Caco-2 (cell line): ENCODE measurements at regions not wholly inside any gene's neighbourhood (a gene's known extent, or its start where the extent isn't known, plus 50 kb on each side); places are given as distances from the start of the nearest gene placed in this dataset.
A peak's percentile ranks its signal among the peaks of the same experiment; 100 is the strongest.

Experiments used
- BruUV-seq: library from RNA; stranded (reverse); fragments of 400-500 nt; replicated peaks from 2 replicates; lab custom pipeline; 2021; lab: Mats Ljungman, UMichigan
- CTCF ChIA-PET: fragments of 300-600 bp; sonication (Branson Sonifier 250); formaldehyde crosslinking; loops from one replicate; lab custom pipeline; 2022; ENCODE audit warnings: antibody characterized with exemption; lab: Charles Lee
- POLR2A ChIA-PET: fragments of 300-600 bp; sonication (Branson Sonifier 250); formaldehyde crosslinking; loops from one replicate; lab custom pipeline; 2022; ENCODE audit warnings: antibody characterized with exemption; lab: Charles Lee
- DNase-seq, 2 experiments: peaks; one replicate each; pipeline versions ENCODE4 v3.0.0 to v3.0.0-alpha.2; 2020 to 2022
- H3K27me3 ChIP-seq: replicated peaks from 2 replicates; pipeline ENCODE4 v1.6.0; 2011; ENCODE audit warnings: low read length; ENCODE audit not compliant: control insufficient read depth, insufficient read depth
- H3K36me3 ChIP-seq: 2 replicates; pipeline ENCODE4 v1.5.1; 2011; ENCODE audit warnings: low read length; ENCODE audit not compliant: control insufficient read depth, insufficient read depth
- H3K4me1 ChIP-seq: fragments of 250-450 bp; sonication (Bioruptor Pico); 2 replicates; pipeline ENCODE4 v1.5.1; 2020; ENCODE audit warnings: mild to moderate bottlenecking
- H3K4me3 ChIP-seq: 2 replicates; pipeline ENCODE4 v1.5.1; 2011; ENCODE audit warnings: low read depth, mild to moderate bottlenecking, control low read depth, low read length
- H3K9me3 ChIP-seq: fragments of 250-450 bp; sonication (Bioruptor Pico); 2 replicates; pipeline ENCODE4 v1.5.1; 2020; ENCODE audit warnings: mild to moderate bottlenecking, moderate library complexity
- H3K27ac Mint-ChIP-seq: one replicate; pipeline ENCODE4 v1.8.0; 2022; ENCODE audit warnings: mixed read lengths; ENCODE audit not compliant: unreplicated experiment
- H3K27me3 Mint-ChIP-seq: one replicate; pipeline ENCODE4 v1.8.0; 2022; ENCODE audit warnings: mixed read lengths; ENCODE audit not compliant: insufficient read depth, unreplicated experiment
- H3K36me3 Mint-ChIP-seq: one replicate; pipeline ENCODE4 v1.8.0; 2022; ENCODE audit warnings: mild to moderate bottlenecking, mixed read lengths; ENCODE audit not compliant: insufficient read depth, unreplicated experiment
- H3K4me1 Mint-ChIP-seq: one replicate; pipeline ENCODE4 v1.8.0; 2022; ENCODE audit warnings: low read depth, mixed read lengths; ENCODE audit not compliant: unreplicated experiment
- H3K4me3 Mint-ChIP-seq: one replicate; pipeline ENCODE4 v1.8.0; 2022; ENCODE audit warnings: mild to moderate bottlenecking, moderate library complexity, mixed read lengths; ENCODE audit not compliant: unreplicated experiment
- H3K9me3 Mint-ChIP-seq: one replicate; pipeline ENCODE4 v1.8.0; 2022; ENCODE audit warnings: mixed read lengths; ENCODE audit not compliant: unreplicated experiment
- intact Hi-C: fragments of 100-400 bp; cut with micrococcal nuclease; formaldehyde crosslinking; loops from one replicate; pipeline ENCODE4 v1.10.0; 2022; ENCODE audit not compliant: unreplicated experiment
- TF ChIP-seq, protein P1 (sequence below), 2 experiments: fragments of 200-600 bp in 1 of 2; IDR thresholded peaks; 1 replicate in 1 of 2; 2 replicates in 1 of 2; pipeline versions ENCODE4 v1.5.1 to v1.8.0; 2011 to 2022; ENCODE audit warnings: antibody characterized with exemption in 1 of 2, control low read depth in 1 of 2, inconsistent platforms in 1 of 2, low read depth in 1 of 2, low read length in 1 of 2, mild to moderate bottlenecking in 1 of 2, moderate library complexity in 1 of 2; ENCODE audit not compliant: insufficient read depth in 1 of 2, severe bottlenecking in 1 of 2, unreplicated experiment in 1 of 2

DNA sequence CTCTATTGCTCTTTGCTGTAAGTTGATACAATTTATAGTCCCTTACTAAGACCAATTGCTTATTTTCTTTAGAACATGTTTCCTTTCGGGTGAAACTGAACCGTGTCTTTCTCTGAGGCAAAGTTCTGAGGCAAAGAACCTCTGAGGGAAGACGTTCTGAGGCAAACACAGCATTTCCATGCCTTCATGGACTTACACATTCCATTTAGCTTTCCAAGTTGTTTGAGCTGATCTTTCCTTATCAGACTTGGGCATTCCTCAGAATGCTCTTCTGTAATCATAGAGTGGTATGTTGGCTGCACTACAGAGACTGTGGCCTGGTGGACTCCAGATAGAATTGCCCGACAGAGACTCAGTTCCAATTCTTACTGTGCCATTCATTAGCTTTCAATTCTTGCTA, 579.1 kb downstream of the KCTD12 start:
- ChIA-PET POLR2A (no interaction called here), CTCF (interaction anchor here (1.0 kb wide), 1 partner anchor 431 kb away, joined by 5 read pairs; no protein-coding TSS in a partner anchor)
- Mint-ChIP-seq H3K9me3 (no peaks in the 10 kb centered on the region), H3K36me3 (no peaks in the 10 kb centered on the region), H3K27ac (peak overlapping the region; percentile 94), H3K4me1 (peaks cover 10% of the 10 kb centered on the region), H3K4me3 (peak overlapping the region; percentile 68), H3K27me3 (no peaks in the 10 kb centered on the region)
- H3K36me3 ChIP-seq = no peaks in the 10 kb centered on the region
- intact Hi-C loops = loop anchor here (2.0 to 5.0 kb wide), 2 partner anchors 44 to 430 kb away; no protein-coding TSS in a partner anchor
- peaks cover 14% of the 10 kb centered on the region for H3K4me1 ChIP-seq
- TF ChIP-seq, protein P1, sequence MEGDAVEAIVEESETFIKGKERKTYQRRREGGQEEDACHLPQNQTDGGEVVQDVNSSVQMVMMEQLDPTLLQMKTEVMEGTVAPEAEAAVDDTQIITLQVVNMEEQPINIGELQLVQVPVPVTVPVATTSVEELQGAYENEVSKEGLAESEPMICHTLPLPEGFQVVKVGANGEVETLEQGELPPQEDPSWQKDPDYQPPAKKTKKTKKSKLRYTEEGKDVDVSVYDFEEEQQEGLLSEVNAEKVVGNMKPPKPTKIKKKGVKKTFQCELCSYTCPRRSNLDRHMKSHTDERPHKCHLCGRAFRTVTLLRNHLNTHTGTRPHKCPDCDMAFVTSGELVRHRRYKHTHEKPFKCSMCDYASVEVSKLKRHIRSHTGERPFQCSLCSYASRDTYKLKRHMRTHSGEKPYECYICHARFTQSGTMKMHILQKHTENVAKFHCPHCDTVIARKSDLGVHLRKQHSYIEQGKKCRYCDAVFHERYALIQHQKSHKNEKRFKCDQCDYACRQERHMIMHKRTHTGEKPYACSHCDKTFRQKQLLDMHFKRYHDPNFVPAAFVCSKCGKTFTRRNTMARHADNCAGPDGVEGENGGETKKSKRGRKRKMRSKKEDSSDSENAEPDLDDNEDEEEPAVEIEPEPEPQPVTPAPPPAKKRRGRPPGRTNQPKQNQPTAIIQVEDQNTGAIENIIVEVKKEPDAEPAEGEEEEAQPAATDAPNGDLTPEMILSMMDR (IDR thresholded peaks at IDR 0.05; ENCODE audit: insufficient read depth in 1 of 2, low read depth in 1 of 2, low read length in 1 of 2, severe bottlenecking in 1 of 2, unreplicated experiment in 1 of 2) = peak in 1 of 2 experiments; percentile 18
- H3K27me3 ChIP-seq = no peaks in the 10 kb centered on the region
- peak; percentile 55 to 59 for DNase-seq
- H3K4me3 ChIP-seq = no peak overlapping the region
- no peaks in the 10 kb centered on the region for H3K9me3 ChIP-seq
- no TSS peak for BruUV-seq

- H3K4me3 Mint-ChIP-seq = no peak overlapping the region
- no peaks in the 10 kb centered on the region for H3K27me3 Mint-ChIP-seq
- peaks cover 4% of the 10 kb centered on the region for H3K36me3 Mint-ChIP-seq
- Histone ChIP-seq H3K27me3 (no peaks in the 10 kb centered on the region; the same call in 1 of the 2 replicates), H3K4me3 (no peak overlapping the region), H3K9me3 (no peaks in the 10 kb centered on the region), H3K36me3 (no peaks in the 10 kb centered on the region), H3K4me1 (no peaks in the 10 kb centered on the region)
- ChIA-PET CTCF (no interaction called here), POLR2A (no interaction called here)
- no peak overlapping the region for H3K27ac Mint-ChIP-seq
- no TSS peak for BruUV-seq
- intact Hi-C loops = no loop called here
- no peaks in the 10 kb centered on the region for H3K4me1 Mint-ChIP-seq
- peaks cover 10% of the 10 kb centered on the region for H3K9me3 Mint-ChIP-seq
- TF ChIP-seq, protein P1 (IDR thresholded peaks at IDR 0.05; ENCODE audit: insufficient read depth in 1 of 2, low read depth in 1 of 2, low read length in 1 of 2, severe bottlenecking in 1 of 2, unreplicated experiment in 1 of 2) = no peak
- DNase-seq = no peak
Observed at GRCh38 chr13:76300688-76301087, 585.5 kb downstream of the KCTD12 start.

DNA sequence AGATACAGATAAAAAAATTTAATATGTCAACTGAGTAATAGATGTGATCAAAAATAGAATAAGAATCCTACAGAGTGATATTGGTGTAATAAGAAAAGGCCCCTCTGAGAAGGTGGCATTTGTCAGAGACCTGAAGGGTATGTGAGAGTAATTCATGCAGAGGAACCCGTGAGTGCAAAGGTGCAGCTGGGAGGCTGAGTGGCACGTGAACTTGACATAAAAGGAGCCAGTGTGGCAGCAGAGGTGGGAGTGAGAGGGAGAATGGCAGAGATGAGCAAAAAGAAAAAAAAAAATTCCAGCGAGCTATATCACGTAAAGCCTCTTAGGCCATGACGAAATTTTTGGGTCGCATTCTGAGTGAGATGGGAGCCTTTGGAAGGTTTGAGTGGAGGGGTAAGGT, 588.9 kb downstream of the KCTD12 start:
- Mint-ChIP-seq H3K9me3 (peaks cover 10% of the 10 kb centered on the region), H3K4me3 (no peak overlapping the region), H3K27me3 (no peaks in the 10 kb centered on the region), H3K27ac (no peak overlapping the region), H3K4me1 (no peaks in the 10 kb centered on the region), H3K36me3 (peaks cover 4% of the 10 kb centered on the region)
- Histone ChIP-seq H3K9me3 (no peaks in the 10 kb centered on the region), H3K4me1 (no peaks in the 10 kb centered on the region), H3K36me3 (no peaks in the 10 kb centered on the region), H3K27me3 (no peaks in the 10 kb centered on the region; the same call in 1 of the 2 replicates), H3K4me3 (no peak overlapping the region)
- BruUV-seq = no TSS peak
- ChIA-PET CTCF (no interaction called here), POLR2A (no interaction called here)
- TF ChIP-seq, protein P1 (IDR thresholded peaks at IDR 0.05; ENCODE audit: insufficient read depth in 1 of 2, low read depth in 1 of 2, low read length in 1 of 2, severe bottlenecking in 1 of 2, unreplicated experiment in 1 of 2) = no peak
- intact Hi-C loops = no loop called here
- DNase-seq = no peak
